NCI-H2029 treated with DMSO at 0.1 percent for 48 hours (cell line): ENCODE measurements at regions not wholly inside any gene's neighbourhood (a gene's known extent, or its start where the extent isn't known, plus 50 kb on each side); places are given as distances from the start of the nearest gene placed in this dataset.
"Not testable (repeated sequence)": the region's sequence is repeated elsewhere in the genome, so short reads cannot be mapped to it uniquely, and the experiment has no call there.

ENCODE experiments used
- DNase-seq: peaks from one replicate; lab custom pipeline; 2025; lab: John Stamatoyannopoulos, UW

DNA sequence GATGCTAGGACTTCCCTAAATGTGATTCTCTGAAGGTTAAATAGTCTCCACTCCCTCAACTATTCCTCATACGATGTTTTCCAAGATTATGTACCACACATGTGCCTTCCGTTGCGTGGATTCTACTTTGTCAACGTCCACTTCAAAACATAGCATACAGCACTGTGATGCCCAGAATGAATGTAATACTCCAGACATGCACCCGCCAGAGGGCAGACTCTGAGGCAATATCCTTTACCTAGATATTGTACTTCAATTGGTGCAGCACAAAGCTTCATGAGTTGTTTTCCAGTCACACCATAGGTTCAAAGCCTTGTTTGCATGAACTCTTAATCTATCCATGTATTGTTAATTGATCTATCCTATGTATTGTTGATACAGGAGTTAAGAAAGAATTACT, 201.0 kb upstream of the NABP1 start:
- no peak for DNase-seq

DNA sequence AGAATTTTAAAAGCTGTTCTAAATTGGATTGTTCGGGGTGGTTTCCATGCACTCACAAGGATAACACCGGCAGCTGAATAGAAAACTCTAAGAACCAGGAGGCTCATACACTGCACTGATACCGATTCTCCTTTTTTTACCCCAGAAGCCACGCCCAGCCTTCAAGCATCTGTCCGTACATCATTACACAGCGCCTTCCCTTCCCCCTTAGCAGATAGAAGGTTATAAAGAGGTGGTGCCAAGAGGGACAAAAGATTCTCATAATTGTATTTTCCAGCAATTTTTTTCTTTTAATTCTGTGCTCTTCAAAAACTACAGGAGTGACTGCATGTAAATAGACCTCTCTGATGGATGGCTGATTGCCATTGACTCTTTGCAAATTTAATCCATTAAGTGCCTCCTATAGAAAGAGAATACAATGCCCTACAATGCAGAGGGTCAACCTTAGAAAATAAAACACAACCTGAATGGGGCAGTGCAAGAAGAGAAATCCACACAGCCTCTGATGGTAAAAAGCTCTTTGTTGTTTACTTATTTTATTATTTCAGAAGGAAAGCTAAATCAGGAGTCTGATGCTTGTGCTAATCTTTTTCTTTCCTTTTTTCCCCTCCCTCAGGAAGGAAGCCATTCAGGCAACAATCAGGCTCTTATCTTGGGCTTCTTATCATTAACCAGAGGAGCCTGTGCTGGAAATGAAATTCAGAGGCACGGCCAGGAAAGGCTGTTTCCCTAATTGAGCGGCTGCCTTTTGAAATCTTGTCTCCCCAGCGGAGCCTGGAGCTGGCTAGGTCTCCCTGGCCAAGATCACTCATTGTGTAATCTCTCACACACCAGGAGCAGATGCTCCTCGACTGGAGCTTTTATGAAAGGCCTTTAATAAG, 198.9 kb upstream of the NABP1 start:
- DNase-seq: no peak

DNA sequence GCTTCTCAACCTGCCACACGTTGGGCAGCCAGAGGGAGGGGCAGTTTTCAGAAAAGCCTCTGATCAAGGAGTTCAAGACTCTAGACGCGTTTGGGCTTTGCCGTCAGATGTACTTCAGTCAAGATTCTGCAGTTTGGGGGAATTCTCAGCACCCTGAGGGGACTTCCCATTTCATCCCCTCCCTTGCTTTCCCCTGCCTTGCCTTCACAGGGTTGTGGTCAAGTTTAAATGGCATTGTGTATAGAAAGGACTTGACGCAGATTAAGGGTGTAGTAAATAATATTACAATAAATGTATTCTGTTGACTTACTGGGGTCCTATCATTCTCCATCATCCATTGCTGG, 198.3 kb upstream of the NABP1 start:
- DNase-seq: no peak

DNA sequence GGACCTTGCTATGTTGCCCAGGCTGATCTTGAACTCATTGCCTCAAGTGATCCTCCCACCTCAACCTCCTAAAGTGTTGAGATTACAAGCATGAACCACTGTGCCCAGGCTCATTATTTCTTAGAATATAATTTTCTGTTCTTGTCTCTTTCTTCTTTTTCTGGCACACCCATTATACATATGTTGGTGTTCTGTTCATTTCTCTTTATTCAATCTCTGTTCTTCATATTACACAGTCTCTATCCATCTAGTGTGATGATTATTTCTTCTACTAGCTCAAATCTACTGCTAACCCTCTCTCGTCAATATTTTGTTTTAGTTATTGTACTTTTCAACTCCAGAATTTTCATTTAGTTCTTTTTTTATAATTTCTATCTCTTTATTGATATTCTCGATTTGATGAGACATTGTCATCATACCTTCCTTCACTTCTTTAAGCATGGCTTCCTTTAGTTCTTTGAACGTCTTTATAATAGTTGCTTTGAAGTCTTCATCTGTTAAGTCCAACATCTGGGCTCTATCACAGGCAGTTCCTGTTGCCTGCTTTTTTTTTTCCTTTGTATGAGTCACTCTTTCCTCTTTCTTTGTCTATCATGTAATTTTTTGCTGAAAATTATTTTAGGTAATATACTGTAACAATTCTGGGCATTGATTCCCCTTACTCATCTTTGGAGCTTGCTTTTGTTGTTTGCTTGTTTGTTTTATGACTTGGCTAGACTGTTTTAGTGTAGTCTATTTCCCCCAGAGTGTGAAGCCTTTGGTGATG, 196.4 kb upstream of the NABP1 start:
- DNase-seq: no peak

DNA sequence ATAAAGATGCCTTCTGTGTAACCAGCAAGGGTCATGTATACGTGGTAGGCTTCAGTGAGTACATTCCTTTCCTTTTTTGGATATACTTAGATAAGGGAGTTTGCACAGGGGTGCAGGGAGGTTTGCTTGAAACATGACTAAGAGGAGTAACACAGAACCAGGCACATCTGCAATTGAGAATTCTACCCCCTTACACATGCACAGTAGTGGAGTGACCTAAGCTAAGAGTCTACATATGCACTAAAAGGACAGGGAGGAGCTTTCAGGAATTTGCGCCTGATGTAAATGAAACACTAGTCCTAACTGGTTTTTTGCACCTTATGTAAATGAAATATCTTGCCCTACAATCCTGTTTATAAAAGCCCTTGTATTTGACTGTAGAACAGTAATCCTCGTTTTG, 194.8 kb upstream of the NABP1 start:
- no peak for DNase-seq

DNA sequence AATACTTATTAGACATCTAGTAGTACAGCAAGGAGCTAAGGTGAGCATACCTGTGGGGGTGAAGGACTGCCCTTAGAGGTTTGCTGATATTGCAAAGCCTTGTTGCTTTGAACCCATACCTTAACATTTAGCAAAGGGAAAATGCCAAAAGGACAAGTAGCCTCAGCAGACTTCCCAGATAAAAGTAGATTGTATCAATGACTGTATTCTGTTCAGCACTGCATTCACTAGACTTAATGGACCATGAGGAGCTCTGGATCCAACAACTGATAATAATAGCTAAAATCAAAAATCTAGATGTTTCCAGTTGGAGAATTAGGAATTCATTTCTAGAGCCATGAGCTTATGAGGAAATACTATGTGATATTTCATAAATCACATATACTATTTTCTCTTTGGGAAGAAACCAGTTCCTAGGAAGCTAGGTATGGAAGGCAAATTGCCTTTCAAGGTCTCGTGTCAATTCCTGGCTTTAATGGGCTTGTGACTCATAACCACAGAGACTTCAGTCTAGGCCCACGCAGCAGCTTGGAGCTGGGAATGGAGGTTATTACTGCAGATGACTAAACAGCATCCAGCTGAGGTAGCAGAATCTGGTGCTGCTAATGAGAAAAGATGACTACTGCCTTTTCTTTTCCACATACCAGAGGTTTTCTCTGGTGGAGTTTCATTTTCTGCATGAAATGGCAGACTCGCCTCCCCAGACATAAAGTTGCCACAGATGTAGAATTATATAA, 191.2 kb upstream of the NABP1 start:
- DNase-seq: no peak

DNA sequence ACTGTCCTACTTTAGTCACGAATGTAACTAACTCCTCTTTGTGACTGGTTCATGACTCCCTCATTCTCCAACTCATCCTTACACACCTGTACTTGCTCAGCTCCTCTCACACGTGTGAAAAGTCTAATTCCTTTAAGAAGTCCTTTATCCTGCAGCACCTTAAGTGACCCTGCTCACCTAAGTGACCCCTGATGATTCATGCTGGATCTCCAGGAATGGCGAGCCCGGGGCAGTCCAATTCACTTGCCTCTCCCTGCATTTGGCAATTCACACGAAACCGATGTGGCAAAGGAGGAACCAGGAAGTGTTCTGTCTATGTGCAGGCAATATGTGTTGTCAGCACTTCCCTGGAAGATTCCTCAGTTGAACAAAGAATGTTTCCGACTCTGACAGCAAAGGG, 189.8 kb upstream of the NABP1 start:
- no peak for DNase-seq

DNA sequence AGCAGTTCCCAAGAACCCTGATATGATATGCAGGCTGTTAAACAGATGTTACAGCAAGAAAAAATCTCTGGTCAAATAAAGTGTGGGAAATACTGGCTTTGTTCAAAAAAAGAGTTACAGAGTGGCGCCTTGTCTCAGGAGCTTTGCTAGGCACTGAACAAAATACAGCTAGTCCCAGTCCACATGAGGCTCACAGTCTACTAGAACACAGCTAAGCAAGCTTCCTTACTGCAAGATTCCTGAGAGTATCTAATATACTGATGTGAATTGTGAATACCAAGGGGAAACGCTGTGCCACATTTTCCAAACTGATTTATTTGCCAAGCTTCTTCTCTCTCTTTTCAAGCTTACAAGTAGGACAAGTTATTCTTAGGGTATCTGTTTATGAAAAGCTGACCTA, 188.8 kb upstream of the NABP1 start:
- DNase-seq: no peak

DNA sequence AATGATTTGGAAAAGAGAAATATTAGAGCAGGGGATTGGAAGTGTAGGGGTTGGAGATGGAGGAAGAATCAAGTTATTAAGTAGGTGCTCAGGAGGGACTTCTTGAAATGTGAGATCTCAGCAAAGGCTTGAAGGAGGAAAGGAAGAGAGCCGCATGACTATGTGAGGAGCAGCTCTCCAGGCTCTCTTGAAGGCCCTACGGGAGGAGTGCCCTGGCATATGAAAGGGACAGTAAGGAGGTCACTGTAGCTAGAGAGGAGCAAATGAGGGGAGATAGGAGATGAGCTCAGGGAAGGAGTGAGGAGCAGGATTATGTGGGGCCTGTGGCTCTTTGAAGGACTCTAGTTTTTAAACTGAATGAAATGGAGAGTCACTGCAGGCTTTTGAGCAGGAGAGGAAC, 181.1 kb upstream of the NABP1 start:
- no peak for DNase-seq

DNA sequence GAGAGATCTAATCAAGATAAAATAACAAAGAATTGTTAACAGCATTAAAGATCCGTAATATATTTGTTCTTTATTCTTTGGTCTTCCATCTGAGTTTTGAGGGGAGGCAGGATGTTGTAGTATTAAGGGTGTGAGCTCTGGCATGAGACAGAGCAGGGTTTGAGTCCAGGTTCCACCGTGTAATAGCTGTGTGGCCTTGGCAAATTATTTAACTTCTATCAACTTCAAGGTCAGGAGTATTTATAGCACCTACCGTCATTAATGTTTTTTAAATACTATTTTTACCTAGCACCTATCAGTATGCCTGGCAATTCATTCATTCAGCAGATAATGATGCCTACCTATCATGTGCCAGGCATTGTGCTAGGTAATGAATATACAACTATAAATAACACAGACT, 180.1 kb upstream of the NABP1 start:
- no peak for DNase-seq

DNA sequence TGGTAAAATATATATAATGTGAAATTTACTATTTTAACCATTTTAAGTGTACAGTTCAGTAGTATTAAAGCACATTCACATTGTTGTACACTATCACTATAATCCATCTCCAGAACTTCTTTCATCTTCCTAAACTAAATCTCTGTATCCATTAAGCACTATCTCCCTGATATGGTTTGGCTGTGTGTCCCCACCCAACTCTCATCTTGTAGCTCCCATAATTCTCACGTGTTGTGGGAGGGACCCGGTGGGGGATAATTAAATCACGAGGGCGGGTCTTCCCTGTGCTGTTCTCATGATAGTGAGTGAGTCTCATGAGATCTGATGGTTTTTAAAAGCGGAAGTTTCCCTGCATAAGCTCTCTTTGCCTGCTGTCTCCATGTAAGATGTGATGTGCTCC, 178.9 kb upstream of the NABP1 start:
- no peak for DNase-seq

DNA sequence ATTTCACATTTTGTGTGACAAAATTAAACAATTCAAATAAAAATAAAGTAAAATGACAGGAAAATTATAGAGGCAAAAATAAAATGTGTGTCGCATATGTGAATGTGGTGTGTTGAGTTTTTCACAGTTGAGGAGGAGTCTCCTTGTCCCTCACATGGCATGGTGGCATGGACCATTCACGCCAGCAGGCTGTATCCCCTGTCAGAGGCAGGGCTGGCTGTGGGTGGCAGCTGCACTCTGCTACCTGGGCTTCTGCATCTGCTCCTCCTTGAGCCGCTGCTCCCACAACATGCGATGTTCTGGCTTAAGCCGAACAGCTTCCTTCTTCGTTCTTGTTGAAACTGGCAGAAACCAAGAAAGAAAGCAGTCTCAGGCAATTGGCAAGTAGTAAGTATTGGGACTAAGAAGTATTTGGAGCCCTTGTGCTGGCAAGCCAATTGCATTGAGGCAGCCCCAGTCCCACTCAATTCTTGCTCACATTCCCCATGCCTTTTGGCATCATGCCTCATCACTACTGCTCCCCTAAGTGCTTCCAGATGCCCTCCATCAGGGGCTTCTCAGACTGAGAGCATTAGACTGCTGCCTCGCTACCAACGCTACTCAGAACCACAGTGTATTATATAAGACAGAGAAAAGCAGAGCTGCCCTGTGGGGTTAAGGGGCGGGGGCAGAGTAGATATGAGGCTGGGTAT, 177.9 kb upstream of the NABP1 start:
- no peak for DNase-seq

DNA sequence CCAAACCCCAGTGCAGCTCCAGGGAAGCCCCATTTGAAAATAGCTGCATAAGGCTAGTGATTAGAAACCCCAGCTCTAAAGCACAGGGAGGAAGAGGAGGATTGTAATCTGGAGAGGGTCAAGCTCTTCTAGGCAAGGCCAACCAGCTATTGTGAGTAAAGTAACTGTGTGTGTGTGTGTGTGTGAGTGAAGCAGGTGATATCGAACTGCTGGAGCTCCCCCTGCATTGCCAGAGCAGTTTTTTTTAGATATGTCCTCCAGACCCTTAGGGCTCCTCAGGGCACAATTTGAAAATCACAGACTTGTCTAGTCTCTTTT, 177.4 kb upstream of the NABP1 start:
- no peak for DNase-seq

DNA sequence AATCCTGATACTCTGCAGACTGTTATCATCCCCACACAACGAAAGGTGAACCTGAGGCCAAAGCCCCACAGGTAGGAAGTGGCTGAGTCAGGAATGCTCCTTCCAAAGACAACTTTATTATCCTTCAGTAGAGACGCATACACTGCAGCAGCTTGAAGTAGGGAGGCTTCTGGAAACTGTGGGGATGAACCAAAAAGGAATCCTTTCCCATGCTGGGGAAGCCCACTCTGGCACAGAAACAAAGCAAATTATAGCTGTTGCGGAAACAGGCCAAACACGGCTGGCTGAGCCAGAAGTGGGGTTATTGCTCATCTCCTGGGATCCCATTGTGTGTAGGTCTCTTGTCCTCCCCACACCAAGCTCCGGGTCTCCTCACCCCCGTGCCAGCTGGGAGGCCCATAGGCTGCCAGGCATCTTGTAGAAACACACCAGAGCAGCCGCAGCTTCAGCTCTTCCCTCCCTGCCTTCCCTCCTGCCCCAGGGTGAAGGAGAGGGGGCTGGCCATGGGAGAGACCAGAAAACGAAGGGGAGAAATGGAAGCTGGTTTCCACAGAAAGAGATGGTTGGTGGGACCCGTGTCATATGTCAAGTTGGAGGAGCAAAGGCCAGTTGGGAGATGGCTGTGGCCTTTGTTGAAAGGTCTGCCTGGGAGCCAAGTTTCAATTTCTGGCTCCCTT, 176.9 kb upstream of the NABP1 start:
- DNase-seq: no peak

DNA sequence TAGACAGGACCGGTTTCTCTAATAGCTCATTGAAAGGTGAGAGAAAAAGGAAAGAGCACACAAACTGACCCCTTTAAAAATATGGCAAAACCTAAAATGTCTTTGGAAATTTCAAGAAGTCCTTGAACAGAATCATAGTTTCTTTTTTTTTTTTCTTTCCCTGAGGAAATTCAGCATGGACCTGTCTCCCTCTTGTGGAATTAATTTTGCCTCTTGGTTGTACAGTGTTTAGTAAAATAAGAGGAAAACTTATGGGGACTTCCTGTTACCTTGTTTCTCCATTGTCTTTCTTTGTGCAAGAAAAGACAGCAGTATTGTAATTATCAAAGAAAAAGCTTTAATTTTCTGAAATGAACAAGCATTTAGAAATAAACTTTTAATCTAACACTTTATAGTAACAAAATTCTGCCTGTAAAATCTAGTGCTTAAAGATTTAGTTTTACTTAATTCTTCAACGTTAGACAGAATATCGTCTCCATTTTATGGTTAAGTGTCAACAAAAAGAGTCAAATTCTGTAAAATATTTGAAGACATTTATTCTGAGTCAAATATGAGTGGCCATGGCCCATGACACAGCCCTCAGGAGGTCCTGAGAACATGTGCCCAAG, 176.3 kb upstream of the NABP1 start:
- no peak for DNase-seq

DNA sequence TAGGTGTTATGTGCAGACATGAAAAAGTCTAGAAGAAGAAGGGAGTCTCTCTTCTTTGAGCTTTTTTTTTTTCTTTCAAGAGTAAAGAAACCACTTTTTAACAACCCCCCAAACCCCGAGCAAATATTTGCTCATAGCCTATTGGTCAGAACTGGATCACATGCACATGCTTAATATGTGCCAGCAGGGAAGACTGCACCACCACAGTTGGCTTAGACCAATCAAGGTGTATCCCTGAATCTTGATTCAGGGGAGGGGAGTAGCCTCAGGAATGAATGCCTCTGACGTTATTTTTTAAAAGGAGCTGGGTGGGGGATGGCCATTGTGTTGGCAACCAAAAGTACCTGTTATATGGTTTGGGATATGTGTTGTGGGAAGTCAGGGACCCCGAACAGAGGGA, 171.4 kb upstream of the NABP1 start:
- DNase-seq: no peak

DNA sequence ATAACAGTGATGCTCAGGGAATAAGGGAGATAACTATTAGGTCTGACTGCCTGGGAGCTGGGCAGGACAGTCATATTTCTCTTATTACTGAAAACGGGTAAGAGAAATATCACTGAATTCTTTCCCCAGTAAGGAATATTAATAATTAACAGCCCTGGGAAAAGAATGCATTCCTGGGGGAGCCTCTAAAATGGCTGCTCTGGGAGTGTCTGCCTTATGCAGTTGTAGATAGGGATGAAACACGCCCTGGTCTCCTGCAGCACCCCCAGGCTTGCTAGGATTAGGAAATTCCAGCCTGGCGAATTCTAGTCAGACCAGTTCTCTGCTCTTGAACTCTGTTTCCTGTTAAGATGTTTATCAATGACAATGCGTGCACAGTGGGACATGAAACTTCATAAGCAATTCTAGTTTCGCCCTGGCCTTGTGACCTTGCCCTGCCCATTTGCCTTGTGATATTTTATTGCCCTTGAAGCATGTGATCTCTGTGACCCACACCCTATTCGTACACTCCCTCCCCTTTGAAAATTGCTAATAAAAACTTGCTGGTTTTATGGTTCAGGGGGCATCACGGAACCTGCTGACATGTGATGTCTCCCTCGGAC, 170.6 kb upstream of the NABP1 start:
- not testable (repeated sequence) for DNase-seq

DNA sequence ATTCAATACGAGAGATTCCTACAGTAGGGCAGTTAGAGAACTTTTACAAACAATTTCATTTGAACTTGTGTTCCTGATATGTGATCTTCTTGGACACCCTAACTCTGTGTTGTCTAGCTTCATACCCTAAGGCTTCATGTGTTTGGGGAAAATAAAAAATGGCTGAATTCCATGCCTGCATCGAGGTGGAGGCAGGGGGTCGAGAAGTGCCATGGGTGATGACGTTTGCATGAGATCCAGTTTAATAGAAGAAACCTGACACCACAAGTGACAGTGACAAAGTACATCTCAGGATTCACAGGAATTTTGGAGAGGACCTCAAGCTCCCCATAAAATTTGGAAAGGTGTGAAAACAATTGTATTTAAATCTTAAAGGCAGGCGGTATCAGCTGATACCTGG, 169.2 kb upstream of the NABP1 start:
- no peak for DNase-seq

DNA sequence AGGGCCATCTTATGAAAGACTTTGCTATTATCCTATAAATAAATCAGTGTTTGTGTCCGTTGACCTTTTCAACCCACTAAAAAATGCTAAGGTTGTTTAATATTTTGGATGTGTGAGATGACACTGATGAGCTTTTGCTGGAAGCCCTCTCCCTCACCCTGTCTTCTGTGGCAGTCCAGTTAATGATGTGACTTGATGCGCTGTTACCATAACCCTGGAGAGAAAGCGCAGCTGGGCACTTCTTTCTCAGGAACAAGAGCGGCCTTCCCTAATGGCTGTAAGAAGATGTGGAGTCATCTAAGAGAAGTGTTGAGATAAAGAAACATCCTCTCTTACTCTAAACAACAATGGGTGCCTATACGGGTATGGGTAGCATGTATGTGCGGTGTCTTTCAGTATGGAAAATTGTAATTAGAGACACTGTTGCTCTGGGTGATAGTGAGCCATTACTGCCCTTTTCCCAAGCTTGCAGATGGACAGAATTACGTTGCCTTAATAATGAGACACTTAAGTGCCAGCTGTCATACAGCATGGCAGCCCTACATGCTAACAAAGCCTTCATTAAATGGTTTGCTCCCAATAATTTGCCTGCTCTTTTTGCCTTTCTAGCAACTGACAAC, 165.6 kb upstream of the NABP1 start:
- DNase-seq: no peak

DNA sequence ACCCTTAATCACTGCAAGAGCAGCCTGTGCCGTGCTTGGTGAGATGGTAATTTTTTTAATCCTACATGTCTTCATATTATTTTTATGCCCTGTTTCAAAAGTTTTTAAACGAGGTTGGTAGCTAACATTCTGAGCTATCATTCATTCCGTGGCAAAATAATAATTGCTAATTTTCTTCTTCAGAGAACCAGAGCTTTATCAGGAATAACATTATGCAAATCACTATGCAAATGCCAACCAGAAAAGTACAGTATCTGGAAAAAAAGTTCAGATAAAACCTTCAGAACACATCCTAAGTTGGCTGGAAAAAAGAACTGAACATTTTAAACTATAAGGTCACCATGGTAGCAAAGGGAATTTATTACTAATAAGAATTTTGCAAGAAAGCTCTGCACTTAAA, 165.1 kb upstream of the NABP1 start:
- DNase-seq: no peak

DNA sequence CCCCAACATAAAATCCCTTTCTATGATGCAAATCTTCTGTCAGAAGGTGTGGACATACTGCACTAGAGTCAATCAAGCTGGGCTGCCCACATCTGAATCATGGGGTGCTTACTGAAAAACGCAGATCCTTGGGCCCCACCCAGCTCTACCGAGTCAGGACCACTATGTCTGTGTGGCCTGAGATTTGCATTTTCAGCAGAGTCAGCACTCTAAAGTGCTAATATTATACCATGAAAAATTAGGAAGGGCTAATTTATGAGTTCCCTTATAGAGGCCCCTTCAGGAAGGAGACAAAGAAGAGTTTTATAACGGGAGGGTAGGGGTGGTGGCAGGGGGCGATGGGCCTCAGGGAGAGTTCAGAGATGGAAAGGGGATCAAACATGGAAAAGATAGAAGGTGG, 163.3 kb upstream of the NABP1 start:
- DNase-seq: no peak
